Hepatocyte (in vitro differentiated cells): ENCODE measurements at regions not wholly inside any gene's neighbourhood (a gene's known extent, or its start where the extent isn't known, plus 50 kb on each side); places are given as distances from the start of the nearest gene placed in this dataset.

ENCODE experiments used
- CTCF ChIP-seq: fragments of 200-600 bp; sonication (generic); IDR thresholded peaks from 2 replicates; pipeline ENCODE4 v1.5.1; 2016; ENCODE audit warnings: antibody characterized with exemption, mild to moderate bottlenecking; ENCODE audit not compliant: poor library complexity
- EZH2phosphoT487 ChIP-seq: fragments of 200-600 bp; sonication (generic); IDR thresholded peaks from one replicate; pipeline ENCODE4 v1.6.1; 2018; ENCODE audit warnings: antibody characterized with exemption, mild to moderate bottlenecking, low read depth, moderate library complexity; ENCODE audit not compliant: unreplicated experiment, severe bottlenecking

DNA sequence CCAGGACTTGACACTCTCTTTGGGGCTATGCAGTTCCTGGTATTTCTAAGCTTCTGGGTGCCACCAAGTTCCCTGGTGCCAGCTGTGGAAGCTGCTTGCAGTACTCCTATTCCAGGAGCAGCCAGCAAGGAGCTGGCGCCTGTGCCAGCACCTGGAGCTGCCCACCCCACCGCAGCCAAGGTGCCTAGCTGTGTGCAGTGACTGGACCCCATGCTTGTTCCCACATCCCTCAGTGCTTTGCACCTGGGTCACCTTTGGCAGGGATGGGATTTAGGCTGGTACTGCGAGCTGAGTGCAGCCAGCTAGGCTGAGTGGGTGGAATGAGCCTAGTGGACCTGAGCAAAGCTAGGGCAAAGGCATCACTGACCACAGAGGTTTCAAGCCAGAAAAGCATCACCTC, 1674.9 kb downstream of the HACE1 start:
- TF ChIP-seq CTCF, result no peak
- no peak for TF ChIP-seq EZH2phosphoT487
